ENCODE measurements at regions not wholly inside any gene's neighbourhood (a gene's known extent, or its start where the extent isn't known, plus 50 kb on each side); places are given as distances from the start of the nearest gene placed in this dataset.
"Not testable (repeated sequence)": the region's sequence is repeated elsewhere in the genome, so short reads cannot be mapped to it uniquely, and the experiment has no call there.

DNA sequence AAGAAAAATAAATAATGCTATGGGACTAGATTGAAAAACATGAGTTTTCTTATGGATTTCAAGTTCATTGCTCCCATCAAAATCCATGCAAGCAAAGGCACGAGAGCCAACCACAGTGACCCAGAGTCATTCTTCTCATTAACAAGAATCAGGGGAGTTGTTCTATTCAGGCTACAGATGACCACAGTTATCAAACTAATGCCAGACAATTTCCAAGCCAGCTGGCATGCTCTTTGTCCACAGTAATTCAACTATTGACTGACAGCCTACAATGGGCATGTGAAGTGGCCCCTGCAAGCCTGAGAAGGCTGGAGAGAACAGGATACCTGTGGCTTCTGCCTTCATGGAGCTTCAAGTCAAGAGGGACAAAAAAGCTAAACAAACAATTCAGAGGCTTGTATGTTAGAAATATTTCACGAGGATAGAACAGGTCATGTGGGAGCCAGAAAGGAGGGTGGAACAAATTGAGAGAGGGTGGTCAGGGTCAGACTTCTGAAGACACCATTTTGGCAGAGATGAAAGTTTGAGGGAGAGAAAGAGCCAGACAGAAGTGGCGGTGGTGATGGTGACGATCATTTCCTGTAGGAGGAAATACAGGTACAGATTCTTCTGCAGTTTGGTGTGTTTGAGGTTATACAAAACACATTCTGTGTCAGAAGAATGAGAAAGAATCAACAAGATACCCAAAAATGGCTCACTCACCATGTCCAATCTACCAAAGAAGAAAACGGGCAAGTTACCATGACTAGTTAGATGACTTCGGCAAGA lies 732.4 kb downstream of the RNF144A start:
- H3K4me3 ChIP-seq (ENCODE audit: control insufficient read depth, low read depth, low read length) = no peak overlapping the region
- TF ChIP-seq, protein P1, sequence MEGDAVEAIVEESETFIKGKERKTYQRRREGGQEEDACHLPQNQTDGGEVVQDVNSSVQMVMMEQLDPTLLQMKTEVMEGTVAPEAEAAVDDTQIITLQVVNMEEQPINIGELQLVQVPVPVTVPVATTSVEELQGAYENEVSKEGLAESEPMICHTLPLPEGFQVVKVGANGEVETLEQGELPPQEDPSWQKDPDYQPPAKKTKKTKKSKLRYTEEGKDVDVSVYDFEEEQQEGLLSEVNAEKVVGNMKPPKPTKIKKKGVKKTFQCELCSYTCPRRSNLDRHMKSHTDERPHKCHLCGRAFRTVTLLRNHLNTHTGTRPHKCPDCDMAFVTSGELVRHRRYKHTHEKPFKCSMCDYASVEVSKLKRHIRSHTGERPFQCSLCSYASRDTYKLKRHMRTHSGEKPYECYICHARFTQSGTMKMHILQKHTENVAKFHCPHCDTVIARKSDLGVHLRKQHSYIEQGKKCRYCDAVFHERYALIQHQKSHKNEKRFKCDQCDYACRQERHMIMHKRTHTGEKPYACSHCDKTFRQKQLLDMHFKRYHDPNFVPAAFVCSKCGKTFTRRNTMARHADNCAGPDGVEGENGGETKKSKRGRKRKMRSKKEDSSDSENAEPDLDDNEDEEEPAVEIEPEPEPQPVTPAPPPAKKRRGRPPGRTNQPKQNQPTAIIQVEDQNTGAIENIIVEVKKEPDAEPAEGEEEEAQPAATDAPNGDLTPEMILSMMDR (conservative IDR thresholded peaks at IDR 0.05; ENCODE audit: control insufficient read depth, insufficient read depth, low read depth, low read length) = no peak
- DNase-seq (ENCODE audit: low read depth) = no peak

DNA sequence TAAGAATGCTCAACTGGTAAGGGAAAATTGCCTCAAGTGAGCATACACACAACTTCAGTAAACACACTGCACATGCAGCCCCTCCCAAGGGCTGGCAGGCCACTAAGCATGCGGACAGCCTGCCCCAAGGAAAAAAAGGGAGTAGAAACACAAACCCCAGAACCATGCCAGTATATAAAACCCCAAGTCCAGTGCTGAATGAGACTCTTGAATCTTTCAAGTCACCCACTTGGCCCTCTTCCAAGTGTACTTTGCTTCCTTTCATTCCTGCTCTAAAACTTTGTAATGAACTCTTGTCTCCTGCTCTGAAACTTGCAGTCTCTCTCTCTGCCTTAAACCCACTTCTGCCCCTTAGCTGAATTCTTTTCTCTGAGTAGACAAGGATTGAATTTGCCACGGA lies 736.4 kb downstream of the RNF144A start:
- TF ChIP-seq, protein P1 (conservative IDR thresholded peaks at IDR 0.05; ENCODE audit: control insufficient read depth, insufficient read depth, low read depth, low read length) = no peak
- DNase-seq (ENCODE audit: low read depth) = no peak
- H3K4me3 ChIP-seq (ENCODE audit: control insufficient read depth, low read depth, low read length) = no peak overlapping the region

DNA sequence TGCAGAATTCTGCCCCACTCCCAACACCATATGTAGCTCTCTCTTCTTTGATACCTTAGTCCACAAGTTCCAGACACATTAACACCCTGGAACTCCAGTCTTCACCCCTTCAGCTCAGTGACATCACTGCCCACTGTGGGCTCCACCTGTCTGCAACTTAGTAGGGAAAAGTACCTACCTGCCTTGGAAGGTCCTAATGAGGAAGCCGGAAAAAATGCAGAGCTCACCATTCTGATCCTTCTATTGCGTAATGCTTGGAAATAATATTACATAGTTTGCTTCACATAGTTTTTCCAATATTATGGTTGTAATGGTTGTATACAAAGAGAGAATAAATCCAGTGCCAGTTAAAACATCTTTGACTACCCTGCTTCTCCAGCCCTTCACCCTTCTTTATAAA lies 738.4 kb downstream of the RNF144A start:
- TF ChIP-seq, protein P1 (conservative IDR thresholded peaks at IDR 0.05; ENCODE audit: control insufficient read depth, insufficient read depth, low read depth, low read length) = no peak
- no peak for DNase-seq (ENCODE audit: low read depth)
- H3K4me3 ChIP-seq (ENCODE audit: control insufficient read depth, low read depth, low read length) = no peak overlapping the region

DNA sequence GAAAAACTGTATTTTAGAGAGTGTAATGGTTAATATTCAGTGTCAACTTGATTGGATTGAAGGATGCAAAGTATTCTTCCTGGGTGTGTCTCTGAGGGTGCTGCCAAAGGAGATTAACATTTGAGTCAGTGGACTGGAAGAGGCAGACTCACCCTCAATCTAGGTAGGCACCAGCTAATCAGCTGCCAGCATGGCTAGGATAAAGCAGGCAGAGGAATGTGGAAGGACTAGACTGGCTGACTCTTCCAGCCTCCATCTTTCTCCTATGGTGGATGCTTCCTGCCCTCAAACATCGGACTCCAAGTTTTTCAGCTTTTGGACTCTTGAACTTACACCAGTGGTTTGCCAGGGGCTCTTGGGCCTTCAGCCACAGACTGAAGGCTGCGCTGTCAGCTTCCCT lies 740.3 kb downstream of the RNF144A start:
- not testable (repeated sequence) for H3K4me3 ChIP-seq (ENCODE audit: control insufficient read depth, low read depth, low read length); DNase-seq (ENCODE audit: low read depth)

DNA sequence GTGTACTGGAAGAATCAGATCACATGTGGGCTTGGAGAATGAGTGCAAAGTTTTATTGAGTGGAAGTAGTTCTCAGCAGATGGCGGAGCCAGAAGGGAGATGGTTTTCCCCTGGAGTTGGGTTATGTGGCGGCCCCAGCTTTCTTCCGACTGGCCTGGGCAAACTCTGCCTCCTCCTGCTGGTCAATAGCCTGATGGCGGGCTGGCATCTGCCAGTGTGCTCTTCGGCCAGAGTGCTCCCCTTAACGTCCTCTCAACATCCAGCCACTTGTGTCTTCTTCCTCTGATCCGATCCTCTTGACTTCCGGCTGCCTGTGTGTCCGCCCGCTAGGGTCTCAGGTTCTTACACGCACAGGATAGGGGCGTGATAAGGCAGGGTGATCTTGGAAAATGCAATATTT lies 741.3 kb downstream of the RNF144A start:
- DNase-seq (ENCODE audit: low read depth) = no peak
- H3K4me3 ChIP-seq (ENCODE audit: control insufficient read depth, low read depth, low read length) = no peak overlapping the region
- TF ChIP-seq, protein P1 (conservative IDR thresholded peaks at IDR 0.05; ENCODE audit: control insufficient read depth, insufficient read depth, low read depth, low read length) = no peak

DNA sequence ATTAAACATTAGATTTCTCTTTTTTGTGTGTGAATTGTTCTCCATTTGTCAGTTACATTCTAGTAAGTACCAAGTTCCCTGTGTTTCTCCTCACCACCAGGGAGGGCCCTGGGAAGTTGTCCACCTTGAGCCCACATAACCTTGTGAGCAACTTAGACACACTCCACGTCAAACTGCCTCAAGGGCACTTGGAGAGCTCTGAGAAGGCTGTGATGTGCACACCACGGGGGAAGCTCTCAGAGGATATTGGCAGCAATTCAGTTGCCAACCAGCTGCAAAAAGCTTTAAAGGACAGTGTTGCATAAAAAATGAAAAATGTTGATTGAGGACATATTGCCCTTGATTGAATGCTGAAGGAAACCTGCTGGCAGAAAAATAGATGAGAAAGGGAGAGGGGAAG lies 743.6 kb downstream of the RNF144A start:
- H3K4me3 ChIP-seq (ENCODE audit: control insufficient read depth, low read depth, low read length) = no peak overlapping the region
- TF ChIP-seq, protein P1 (conservative IDR thresholded peaks at IDR 0.05; ENCODE audit: control insufficient read depth, insufficient read depth, low read depth, low read length) = no peak
- DNase-seq (ENCODE audit: low read depth) = no peak

DNA sequence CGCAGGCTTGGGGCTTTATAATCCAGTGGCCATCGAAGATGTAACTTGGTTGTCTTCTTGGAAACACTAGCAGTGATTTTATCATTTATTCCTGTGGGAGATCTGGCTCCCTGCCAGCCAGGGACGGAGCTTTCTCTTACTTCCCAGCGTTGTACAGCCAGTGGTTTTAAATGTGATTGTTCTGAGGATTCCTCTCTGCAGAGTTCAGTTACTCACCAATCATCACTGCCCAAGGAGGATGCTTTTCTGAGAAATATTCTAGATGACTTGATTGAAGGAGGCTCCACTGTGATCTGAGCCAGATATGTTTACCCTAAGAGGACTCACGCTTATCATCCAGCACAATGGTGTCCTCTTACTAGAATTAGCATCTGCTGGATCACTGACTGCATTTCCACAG lies 744.3 kb downstream of the RNF144A start:
- no peak for DNase-seq (ENCODE audit: low read depth)
- TF ChIP-seq, protein P1 (conservative IDR thresholded peaks at IDR 0.05; ENCODE audit: control insufficient read depth, insufficient read depth, low read depth, low read length) = no peak
- H3K4me3 ChIP-seq (ENCODE audit: control insufficient read depth, low read depth, low read length) = no peak overlapping the region

Measured in fibroblast of mammary gland (primary cell).